GM21619 (cell line): ENCODE measurements at regions not wholly inside any gene's neighbourhood (a gene's known extent, or its start where the extent isn't known, plus 50 kb on each side); places are given as distances from the start of the nearest gene placed in this dataset.

ENCODE experiments used
- ATAC-seq: cut with Tn5 transposase; IDR thresholded peaks from one replicate; pipeline ENCODE4 v1.9.1; 2021; ENCODE audit not compliant: unreplicated experiment

- no peak for ATAC-seq
These were observed 99.4 kb upstream of the PARP11 start for GRCh38 chr12:3972576-3972975.

- ATAC-seq = no peak
These were observed 95.3 kb upstream of the PARP11 start for GRCh38 chr12:3968523-3968922.

GRCh38 chr12:3967556-3968160 is 94.5 kb upstream of the PARP11 start:
- ATAC-seq = no peak

- ATAC-seq = no peak
These were observed 93.2 kb upstream of the PARP11 start for GRCh38 chr12:3966376-3966775.

GRCh38 chr12:3965046-3965445 is 91.8 kb upstream of the PARP11 start:
- no peak for ATAC-seq

GRCh38 chr12:3964439-3964838 is 91.2 kb upstream of the PARP11 start:
- ATAC-seq = no peak

GRCh38 chr12:3962631-3963483 is 89.7 kb upstream of the PARP11 start:
- ATAC-seq = no peak

GRCh38 chr12:3961591-3961990 is 88.4 kb upstream of the PARP11 start:
- no peak for ATAC-seq

GRCh38 chr12:3959799-3960560 is 86.8 kb upstream of the PARP11 start:
- ATAC-seq = no peak

- ATAC-seq = no peak
These were observed 85.3 kb upstream of the PARP11 start for GRCh38 chr12:3958534-3958933.

- no peak for ATAC-seq
These were observed 78.4 kb upstream of the PARP11 start for GRCh38 chr12:3951380-3952135.

- no peak for ATAC-seq
These were observed 77.6 kb upstream of the PARP11 start for GRCh38 chr12:3950714-3951320.

GRCh38 chr12:3947781-3948180 is 74.6 kb upstream of the PARP11 start:
- no peak for ATAC-seq

GRCh38 chr12:3945671-3946070 is 72.5 kb upstream of the PARP11 start:
- no peak for ATAC-seq

GRCh38 chr12:3944620-3945019 is 71.4 kb upstream of the PARP11 start:
- no peak for ATAC-seq

- ATAC-seq = no peak
These were observed 64.9 kb upstream of the PARP11 start for GRCh38 chr12:3938042-3938544.

- ATAC-seq = no peak
These were observed 61.9 kb upstream of the PARP11 start for GRCh38 chr12:3935078-3935477.

GRCh38 chr12:3933819-3934192 is 60.6 kb upstream of the PARP11 start:
- ATAC-seq = no peak

- ATAC-seq = no peak
These were observed 60.0 kb upstream of the PARP11 start for GRCh38 chr12:3933074-3933818.

- no peak for ATAC-seq
These were observed 58.6 kb upstream of the PARP11 start for GRCh38 chr12:3931776-3932175.
